Skeletal muscle satellite cell (primary cell): ENCODE measurements at regions not wholly inside any gene's neighbourhood (a gene's known extent, or its start where the extent isn't known, plus 50 kb on each side); places are given as distances from the start of the nearest gene placed in this dataset.

Experiments used
- H3K27me3 ChIP-seq: 2 replicates; pipeline ENCODE4 v1.7.0; 2013; ENCODE audit warnings: low read length; ENCODE audit not compliant: control insufficient read depth, insufficient read depth
- H3K36me3 ChIP-seq: 2 replicates; pipeline ENCODE4 v1.7.0; 2013; ENCODE audit warnings: mild to moderate bottlenecking, control low read depth, low read length; ENCODE audit not compliant: insufficient read depth
- H3K4me1 ChIP-seq: 2 replicates; pipeline ENCODE4 v1.7.0; 2013; ENCODE audit warnings: low read length; ENCODE audit not compliant: control insufficient read depth, insufficient read depth
- H3K4me2 ChIP-seq: 2 replicates; pipeline ENCODE4 v1.7.0; 2013; ENCODE audit warnings: mild to moderate bottlenecking, low read length
- H3K4me3 ChIP-seq: 2 replicates; pipeline ENCODE4 v1.7.0; 2013; ENCODE audit warnings: low read length
- H3K9ac ChIP-seq: 2 replicates; pipeline ENCODE4 v1.7.0; 2013; ENCODE audit warnings: mild to moderate bottlenecking, low read depth, low read length, moderate library complexity
- H3K9me3 ChIP-seq: replicated peaks from 2 replicates; pipeline ENCODE4 v1.7.0; 2013; ENCODE audit warnings: mild to moderate bottlenecking, control low read depth, low read length

- no peak overlapping the region for H3K9ac ChIP-seq
- no peak overlapping the region for H3K4me3 ChIP-seq
- H3K9me3 ChIP-seq: no peaks in the 10 kb centered on the region
- H3K4me2 ChIP-seq: no peak overlapping the region
- no peaks in the 10 kb centered on the region for H3K36me3 ChIP-seq
- peaks cover 3% of the 10 kb centered on the region for H3K4me1 ChIP-seq
- no peaks in the 10 kb centered on the region for H3K27me3 ChIP-seq
Observed at GRCh38 chr20:22223236-22223635, 361.1 kb downstream of the FOXA2 start.

GRCh38 chr20:22217712-22218352, 366.5 kb downstream of the FOXA2 start:
- H3K9ac ChIP-seq: no peak overlapping the region
- peaks cover 16% of the 10 kb centered on the region for H3K27me3 ChIP-seq
- no peaks in the 10 kb centered on the region for H3K4me1 ChIP-seq
- no peaks in the 10 kb centered on the region for H3K9me3 ChIP-seq
- H3K4me3 ChIP-seq: no peak overlapping the region
- no peaks in the 10 kb centered on the region for H3K36me3 ChIP-seq
- H3K4me2 ChIP-seq: no peak overlapping the region

- Histone ChIP-seq H3K4me3 (no peak overlapping the region), H3K4me1 (no peaks in the 10 kb centered on the region), H3K27me3 (peaks cover 20% of the 10 kb centered on the region), H3K9me3 (no peaks in the 10 kb centered on the region), H3K9ac (no peak overlapping the region), H3K4me2 (no peak overlapping the region), H3K36me3 (no peaks in the 10 kb centered on the region)
Observed at GRCh38 chr20:22216984-22217383, 367.4 kb downstream of the FOXA2 start.

- Histone ChIP-seq H3K4me1 (no peaks in the 10 kb centered on the region), H3K36me3 (no peaks in the 10 kb centered on the region), H3K9me3 (no peaks in the 10 kb centered on the region), H3K4me2 (no peak overlapping the region), H3K9ac (no peak overlapping the region), H3K4me3 (no peak overlapping the region), H3K27me3 (peaks cover 20% of the 10 kb centered on the region)
Observed at GRCh38 chr20:22214296-22214695, 370.1 kb downstream of the FOXA2 start.

- H3K4me1 ChIP-seq: no peaks in the 10 kb centered on the region
- H3K9me3 ChIP-seq: no peaks in the 10 kb centered on the region
- H3K9ac ChIP-seq: no peak overlapping the region
- H3K4me3 ChIP-seq: no peak overlapping the region
- H3K36me3 ChIP-seq: no peaks in the 10 kb centered on the region
- no peak overlapping the region for H3K4me2 ChIP-seq
- peaks cover 20% of the 10 kb centered on the region for H3K27me3 ChIP-seq
Observed at GRCh38 chr20:22213271-22213670, 371.1 kb downstream of the FOXA2 start.

GRCh38 chr20:22207280-22207679, 377.1 kb downstream of the FOXA2 start:
- H3K36me3 ChIP-seq: no peaks in the 10 kb centered on the region
- H3K4me3 ChIP-seq: no peak overlapping the region
- no peaks in the 10 kb centered on the region for H3K9me3 ChIP-seq
- H3K4me2 ChIP-seq: no peak overlapping the region
- H3K27me3 ChIP-seq: peaks cover under 1% of the 10 kb centered on the region
- no peak overlapping the region for H3K9ac ChIP-seq
- no peaks in the 10 kb centered on the region for H3K4me1 ChIP-seq

GRCh38 chr20:22204801-22205200, 379.6 kb downstream of the FOXA2 start:
- Histone ChIP-seq H3K27me3 (no peaks in the 10 kb centered on the region), H3K9ac (no peak overlapping the region), H3K9me3 (no peaks in the 10 kb centered on the region), H3K4me3 (no peak overlapping the region), H3K36me3 (no peaks in the 10 kb centered on the region), H3K4me2 (no peak overlapping the region), H3K4me1 (no peaks in the 10 kb centered on the region)

- no peaks in the 10 kb centered on the region for H3K4me1 ChIP-seq
- H3K9me3 ChIP-seq: no peaks in the 10 kb centered on the region
- no peaks in the 10 kb centered on the region for H3K36me3 ChIP-seq
- H3K4me3 ChIP-seq: no peak overlapping the region
- H3K9ac ChIP-seq: no peak overlapping the region
- H3K4me2 ChIP-seq: no peak overlapping the region
- H3K27me3 ChIP-seq: no peaks in the 10 kb centered on the region
Observed at GRCh38 chr20:22182148-22182547, 402.2 kb downstream of the FOXA2 start.

- H3K27me3 ChIP-seq: no peaks in the 10 kb centered on the region
- no peak overlapping the region for H3K9ac ChIP-seq
- H3K4me3 ChIP-seq: no peak overlapping the region
- no peaks in the 10 kb centered on the region for H3K9me3 ChIP-seq
- H3K4me1 ChIP-seq: no peaks in the 10 kb centered on the region
- H3K4me2 ChIP-seq: no peak overlapping the region
- H3K36me3 ChIP-seq: no peaks in the 10 kb centered on the region
Observed at GRCh38 chr20:22180244-22180643, 404.1 kb downstream of the FOXA2 start.

GRCh38 chr20:22160101-22160652, 424.2 kb downstream of the FOXA2 start:
- no peak overlapping the region for H3K4me3 ChIP-seq
- no peaks in the 10 kb centered on the region for H3K27me3 ChIP-seq
- H3K4me1 ChIP-seq: no peaks in the 10 kb centered on the region
- H3K4me2 ChIP-seq: no peak overlapping the region
- no peak overlapping the region for H3K9ac ChIP-seq
- no peaks in the 10 kb centered on the region for H3K9me3 ChIP-seq
- H3K36me3 ChIP-seq: no peaks in the 10 kb centered on the region

- Histone ChIP-seq H3K9ac (no peak overlapping the region), H3K4me2 (no peak overlapping the region), H3K36me3 (no peaks in the 10 kb centered on the region), H3K4me1 (no peaks in the 10 kb centered on the region), H3K4me3 (no peak overlapping the region), H3K27me3 (no peaks in the 10 kb centered on the region), H3K9me3 (no peaks in the 10 kb centered on the region)
Observed at GRCh38 chr20:22159276-22159675, 425.1 kb downstream of the FOXA2 start.

- H3K9ac ChIP-seq: no peak overlapping the region
- H3K4me1 ChIP-seq: no peaks in the 10 kb centered on the region
- H3K4me3 ChIP-seq: no peak overlapping the region
- H3K36me3 ChIP-seq: no peaks in the 10 kb centered on the region
- no peak overlapping the region for H3K4me2 ChIP-seq
- H3K9me3 ChIP-seq: no peaks in the 10 kb centered on the region
- H3K27me3 ChIP-seq: no peaks in the 10 kb centered on the region
Observed at GRCh38 chr20:22127587-22127986, 422.1 kb downstream of the PAX1 start.
